Esophagus (tissue), 2 donors: ENCODE measurements at regions not wholly inside any gene's neighbourhood (a gene's known extent, or its start where the extent isn't known, plus 50 kb on each side); places are given as distances from the start of the nearest gene placed in this dataset.

Experiments
- H3K27ac ChIP-seq, 2 donors: one replicate each; pipeline ENCODE4 v1.5.1; 2013; ENCODE audit warnings: low read depth in 2 of 2, mild to moderate bottlenecking in 2 of 2, inconsistent platforms in 1 of 2, low read length in 1 of 2, moderate library complexity in 1 of 2
- H3K27me3 ChIP-seq, 2 donors: one replicate each; pipeline ENCODE4 v1.6.1; 2013; ENCODE audit warnings: low read length in 2 of 2, control low read depth in 1 of 2, mild to moderate bottlenecking in 1 of 2; ENCODE audit not compliant: insufficient read depth in 2 of 2, control insufficient read depth in 1 of 2
- H3K36me3 ChIP-seq, 2 donors: one replicate each; pipeline ENCODE4 v1.6.1; 2013; ENCODE audit warnings: low read length in 1 of 2; ENCODE audit not compliant: control insufficient read depth in 2 of 2, insufficient read depth in 2 of 2
- H3K4me1 ChIP-seq, 2 donors: one replicate each; pipeline ENCODE4 v1.6.1; 2013; ENCODE audit warnings: low read length in 1 of 2; ENCODE audit not compliant: control insufficient read depth in 2 of 2, insufficient read depth in 2 of 2
- H3K4me3 ChIP-seq, 2 donors: one replicate each; pipeline ENCODE4 v1.5.1; 2013; ENCODE audit warnings: low read length in 2 of 2, mild to moderate bottlenecking in 2 of 2, low read depth in 1 of 2, moderate library complexity in 1 of 2
- H3K9me3 ChIP-seq, 2 donors: one replicate each; pipeline ENCODE4 v1.6.1; 2013; ENCODE audit warnings: mild to moderate bottlenecking in 2 of 2, low read depth in 1 of 2, low read length in 1 of 2, moderate library complexity in 1 of 2; ENCODE audit not compliant: control insufficient read depth in 2 of 2, insufficient read depth in 1 of 2
- WGBS, 2 donors: extraction: QIAGEN DNeasy Blood & Tissue Kit; methylation state at CpG; one replicate each; pipeline ENCODE4 v1.1.7; 2013; 5-methylcytosine and 5-hydroxymethylcytosine counted together
- donor health status: healthy with polysubstance abuse.
- donor health status: Bipolar disorder and iron deficiency.

DNA sequence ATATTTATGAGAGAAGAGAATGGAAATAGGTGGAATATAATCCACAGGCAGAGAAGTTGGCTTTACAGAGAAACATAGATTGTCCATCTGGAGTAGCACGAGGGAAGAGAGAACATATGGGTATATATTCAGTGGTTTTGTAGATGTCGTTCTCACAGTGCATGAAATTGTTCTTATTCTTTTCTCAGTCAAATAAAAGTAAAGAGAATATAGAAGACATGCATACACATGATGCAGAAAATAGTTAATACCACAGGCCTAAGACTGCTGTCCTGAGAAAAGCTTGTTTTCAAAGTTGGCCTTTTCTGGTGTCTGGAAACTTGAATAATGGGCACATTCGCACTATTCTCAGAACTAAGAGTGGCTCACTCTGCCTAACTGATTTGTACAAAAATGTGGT lies 378.1 kb downstream of the GABRG1 start:
- peaks cover 0 to 2% of the 10 kb centered on the region in 2 donors for H3K9me3 ChIP-seq
- no peaks in the 10 kb centered on the region for H3K4me1 ChIP-seq
- H3K4me3 ChIP-seq = no peak overlapping the region
- H3K27ac ChIP-seq = no peak overlapping the region
- no peaks in the 10 kb centered on the region for H3K36me3 ChIP-seq
- WGBS, 2 donors = 87 to 90% methylated on average over 3 of the region's 3 CpGs
- H3K27me3 ChIP-seq = no peaks in the 10 kb centered on the region

GRCh38 chr4:45741897-45742296 lies 382.0 kb downstream of the GABRG1 start:
- no peak overlapping the region for H3K27ac ChIP-seq
- 42 to 51% methylated on average over 1 of the region's 1 CpG for WGBS, 2 donors
- no peaks in the 10 kb centered on the region for H3K36me3 ChIP-seq
- peaks cover 0 to 2% of the 10 kb centered on the region in 2 donors for H3K9me3 ChIP-seq
- no peak overlapping the region for H3K4me3 ChIP-seq
- no peaks in the 10 kb centered on the region for H3K27me3 ChIP-seq
- H3K4me1 ChIP-seq = no peaks in the 10 kb centered on the region

GRCh38 chr4:45732161-45732560 lies 391.7 kb downstream of the GABRG1 start:
- Histone ChIP-seq H3K9me3 (no peaks in the 10 kb centered on the region), H3K27me3 (no peaks in the 10 kb centered on the region), H3K4me3 (no peak overlapping the region), H3K27ac (no peak overlapping the region), H3K4me1 (no peaks in the 10 kb centered on the region), H3K36me3 (no peaks in the 10 kb centered on the region)
- WGBS, 2 donors = 78 to 86% methylated on average over 1 of the region's 1 CpG

DNA sequence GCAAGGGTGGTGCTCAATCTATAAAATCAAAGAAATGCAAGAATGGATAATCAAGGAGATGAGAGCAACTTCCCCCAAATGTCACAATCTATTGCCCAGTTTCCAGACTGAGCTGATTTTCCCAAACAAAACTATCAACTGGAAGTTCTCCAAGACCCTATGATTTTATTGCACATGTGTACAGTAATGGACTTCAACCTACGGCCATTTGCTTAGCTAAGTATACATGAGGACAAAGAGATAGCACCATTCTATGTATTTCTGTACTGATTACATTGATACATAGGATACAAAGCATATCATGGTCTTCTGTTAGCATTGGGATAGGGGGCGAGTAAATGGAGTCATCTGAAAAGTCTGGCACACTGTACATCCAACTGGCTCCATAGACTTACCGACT lies 407.8 kb downstream of the GABRG1 start:
- Histone ChIP-seq H3K27me3 (no peaks in the 10 kb centered on the region), H3K4me3 (no peak overlapping the region), H3K36me3 (no peaks in the 10 kb centered on the region), H3K4me1 (no peaks in the 10 kb centered on the region), H3K27ac (no peak overlapping the region), H3K9me3 (peaks cover 0 to 2% of the 10 kb centered on the region in 2 donors)
- WGBS, 2 donors = 67 to 77% methylated on average over 3 of the region's 3 CpGs

DNA sequence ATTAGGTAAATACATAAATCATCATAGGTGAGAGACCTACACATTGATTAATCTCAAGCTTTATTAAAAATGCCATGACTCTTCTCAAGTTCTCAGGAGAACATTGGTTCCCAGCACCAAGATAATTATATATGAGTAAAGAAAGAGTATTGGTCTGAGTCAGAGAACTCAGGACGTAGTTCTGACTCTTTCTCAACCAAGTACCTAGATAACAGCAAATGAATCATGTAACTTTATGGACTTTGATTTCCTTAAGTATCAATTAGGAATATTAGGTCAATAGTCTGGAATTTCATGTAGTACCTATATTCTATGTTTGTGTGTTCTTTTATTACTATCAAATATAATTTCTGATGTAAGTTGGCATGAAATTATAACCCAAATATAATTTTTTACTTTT lies 409.9 kb downstream of the GABRG1 start:
- H3K36me3 ChIP-seq = no peaks in the 10 kb centered on the region
- no peak overlapping the region for H3K4me3 ChIP-seq
- H3K27me3 ChIP-seq = no peaks in the 10 kb centered on the region
- WGBS, 2 donors = 54 to 61% methylated on average over 1 of the region's 1 CpG
- H3K27ac ChIP-seq = no peak overlapping the region
- H3K9me3 ChIP-seq = peaks cover 0 to 2% of the 10 kb centered on the region in 2 donors
- no peaks in the 10 kb centered on the region for H3K4me1 ChIP-seq

- H3K27ac ChIP-seq = no peak overlapping the region
- H3K36me3 ChIP-seq = no peaks in the 10 kb centered on the region
- no peaks in the 10 kb centered on the region for H3K9me3 ChIP-seq
- WGBS, 2 donors = 66 to 71% methylated on average over 2 of the region's 2 CpGs
- H3K4me3 ChIP-seq = no peak overlapping the region
- H3K27me3 ChIP-seq = no peaks in the 10 kb centered on the region
- no peaks in the 10 kb centered on the region for H3K4me1 ChIP-seq
Measured at GRCh38 chr4:45701621-45702020, 422.2 kb downstream of the GABRG1 start.

DNA sequence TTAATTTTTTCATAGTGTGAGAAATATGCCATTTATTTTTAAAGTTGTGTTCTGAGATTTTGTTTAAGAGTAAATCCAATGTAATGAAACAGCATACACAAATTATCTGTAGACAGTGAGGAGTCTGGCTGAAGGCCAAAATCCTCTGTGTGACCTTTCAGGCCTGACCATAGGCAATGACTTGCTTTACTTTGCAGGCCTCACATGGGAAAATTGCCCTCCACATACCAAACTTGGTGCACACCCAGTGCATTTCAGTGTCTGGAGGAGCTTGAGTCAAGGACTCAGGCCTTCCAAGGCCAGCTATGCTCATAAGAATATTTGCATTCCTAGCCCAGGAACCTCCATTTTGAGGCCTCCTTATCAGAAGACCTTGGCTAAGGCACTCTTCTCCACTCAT lies 430.1 kb downstream of the GABRG1 start:
- Histone ChIP-seq H3K4me3 (no peak overlapping the region), H3K4me1 (no peaks in the 10 kb centered on the region), H3K9me3 (no peaks in the 10 kb centered on the region), H3K27ac (no peak overlapping the region), H3K36me3 (no peaks in the 10 kb centered on the region), H3K27me3 (no peaks in the 10 kb centered on the region)

DNA sequence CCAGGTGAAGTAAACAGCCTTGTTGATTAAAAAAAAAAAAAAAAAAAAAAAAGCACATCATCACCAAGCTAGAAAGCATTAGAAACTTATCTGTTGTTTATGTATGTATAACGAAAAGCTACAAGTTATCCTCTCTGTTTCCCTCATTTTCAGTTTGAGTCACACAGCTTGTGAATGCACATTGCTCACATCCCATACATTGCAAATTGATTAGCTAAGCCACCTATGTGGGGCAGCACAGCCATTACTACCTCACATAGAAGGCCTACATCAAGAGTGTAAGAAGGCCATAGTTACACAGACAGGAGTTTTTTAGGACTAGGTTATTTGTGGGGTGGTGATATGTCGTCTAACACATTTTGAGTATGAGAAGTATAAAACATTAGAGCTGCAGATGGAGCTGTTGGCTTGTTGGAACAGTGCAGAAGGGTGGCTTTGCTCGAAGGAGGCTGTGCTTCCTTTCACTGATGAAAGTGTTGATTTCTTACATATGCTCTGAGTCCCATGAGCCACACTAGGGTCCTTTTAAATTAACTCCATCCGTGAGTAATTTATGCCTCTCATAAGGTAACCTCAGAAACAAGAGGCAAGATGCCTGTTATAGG lies 431.6 kb downstream of the GABRG1 start:
- Histone ChIP-seq H3K27me3 (no peaks in the 10 kb centered on the region), H3K27ac (no peak overlapping the region), H3K4me3 (no peak overlapping the region), H3K36me3 (no peaks in the 10 kb centered on the region), H3K4me1 (no peaks in the 10 kb centered on the region), H3K9me3 (no peaks in the 10 kb centered on the region)
- 71 to 72% methylated on average over 4 of the region's 4 CpGs for WGBS, 2 donors

- Histone ChIP-seq H3K27ac (no peak overlapping the region), H3K4me1 (no peaks in the 10 kb centered on the region), H3K36me3 (no peaks in the 10 kb centered on the region), H3K4me3 (no peak overlapping the region), H3K9me3 (no peaks in the 10 kb centered on the region), H3K27me3 (no peaks in the 10 kb centered on the region)
- 43 to 46% methylated on average over 2 of the region's 2 CpGs for WGBS, 2 donors
Measured at GRCh38 chr4:45688341-45688740, 435.5 kb downstream of the GABRG1 start.

- H3K9me3 ChIP-seq = no peaks in the 10 kb centered on the region
- no peaks in the 10 kb centered on the region for H3K4me1 ChIP-seq
- no peak overlapping the region for H3K27ac ChIP-seq
- 70 to 80% methylated on average over 2 of the region's 2 CpGs for WGBS, 2 donors
- H3K4me3 ChIP-seq = no peak overlapping the region
- no peaks in the 10 kb centered on the region for H3K27me3 ChIP-seq
- no peaks in the 10 kb centered on the region for H3K36me3 ChIP-seq
Measured at GRCh38 chr4:45679411-45679810, 444.4 kb downstream of the GABRG1 start.
